ENCODE measurements at regions not wholly inside any gene's neighbourhood (a gene's known extent, or its start where the extent isn't known, plus 50 kb on each side); places are given as distances from the start of the nearest gene placed in this dataset.

- no peaks in the 10 kb centered on the region for H3K9me3 Mint-ChIP-seq (ENCODE audit: low read depth)
- no peak for TF ChIP-seq CTCF (IDR thresholded peaks at IDR 0.05; ENCODE audit: unreplicated experiment)
- no peak for DNase-seq (ENCODE audit: low spot score, unreplicated experiment)
- H3K27ac Mint-ChIP-seq = no peak overlapping the region
- peaks cover 3% of the 10 kb centered on the region for H3K4me1 Mint-ChIP-seq (ENCODE audit: low read depth)
- no peaks in the 10 kb centered on the region for H3K36me3 Mint-ChIP-seq (ENCODE audit: insufficient read depth)
- H3K27me3 Mint-ChIP-seq = no peaks in the 10 kb centered on the region
- H3K4me3 Mint-ChIP-seq (ENCODE audit: low read depth) = no peak overlapping the region
These were observed 103.5 kb upstream of the RASSF8 start for GRCh38 chr12:25854991-25855390.

GRCh38 chr12:25855716-25856115 is 102.8 kb upstream of the RASSF8 start:
- no peak overlapping the region for H3K4me3 Mint-ChIP-seq (ENCODE audit: low read depth)

GRCh38 chr12:25859976-25860375 is 98.5 kb upstream of the RASSF8 start:
- H3K27me3 Mint-ChIP-seq = peaks cover 7% of the 10 kb centered on the region
- peaks cover 1% of the 10 kb centered on the region for H3K4me1 Mint-ChIP-seq (ENCODE audit: low read depth)
- H3K9me3 Mint-ChIP-seq (ENCODE audit: low read depth) = no peaks in the 10 kb centered on the region
- TF ChIP-seq CTCF (IDR thresholded peaks at IDR 0.05; ENCODE audit: unreplicated experiment) = no peak
- no peaks in the 10 kb centered on the region for H3K36me3 Mint-ChIP-seq (ENCODE audit: insufficient read depth)
- no peak overlapping the region for H3K27ac Mint-ChIP-seq
- DNase-seq (ENCODE audit: low spot score, unreplicated experiment) = no peak
- H3K4me3 Mint-ChIP-seq (ENCODE audit: low read depth) = no peak overlapping the region

More at GRCh38 chr12:25855716-25856115, 102.8 kb upstream of the RASSF8 start:
- H3K27me3 Mint-ChIP-seq = peaks cover 3% of the 10 kb centered on the region
- H3K4me1 Mint-ChIP-seq (ENCODE audit: low read depth) = peaks cover 3% of the 10 kb centered on the region
- no peak overlapping the region for H3K27ac Mint-ChIP-seq
- no peaks in the 10 kb centered on the region for H3K9me3 Mint-ChIP-seq (ENCODE audit: low read depth)
- no peaks in the 10 kb centered on the region for H3K36me3 Mint-ChIP-seq (ENCODE audit: insufficient read depth)
- no peak for TF ChIP-seq CTCF (IDR thresholded peaks at IDR 0.05; ENCODE audit: unreplicated experiment)
- no peak for DNase-seq (ENCODE audit: low spot score, unreplicated experiment)

GRCh38 chr12:25861226-25861625 is 97.3 kb upstream of the RASSF8 start:
- Mint-ChIP-seq H3K36me3 (ENCODE audit: insufficient read depth) (no peaks in the 10 kb centered on the region), H3K4me1 (ENCODE audit: low read depth) (peaks cover 1% of the 10 kb centered on the region), H3K9me3 (ENCODE audit: low read depth) (no peaks in the 10 kb centered on the region), H3K4me3 (ENCODE audit: low read depth) (no peak overlapping the region), H3K27me3 (peaks cover 7% of the 10 kb centered on the region), H3K27ac (no peak overlapping the region)
- no peak for TF ChIP-seq CTCF (IDR thresholded peaks at IDR 0.05; ENCODE audit: unreplicated experiment)
- no peak for DNase-seq (ENCODE audit: low spot score, unreplicated experiment)

DNA sequence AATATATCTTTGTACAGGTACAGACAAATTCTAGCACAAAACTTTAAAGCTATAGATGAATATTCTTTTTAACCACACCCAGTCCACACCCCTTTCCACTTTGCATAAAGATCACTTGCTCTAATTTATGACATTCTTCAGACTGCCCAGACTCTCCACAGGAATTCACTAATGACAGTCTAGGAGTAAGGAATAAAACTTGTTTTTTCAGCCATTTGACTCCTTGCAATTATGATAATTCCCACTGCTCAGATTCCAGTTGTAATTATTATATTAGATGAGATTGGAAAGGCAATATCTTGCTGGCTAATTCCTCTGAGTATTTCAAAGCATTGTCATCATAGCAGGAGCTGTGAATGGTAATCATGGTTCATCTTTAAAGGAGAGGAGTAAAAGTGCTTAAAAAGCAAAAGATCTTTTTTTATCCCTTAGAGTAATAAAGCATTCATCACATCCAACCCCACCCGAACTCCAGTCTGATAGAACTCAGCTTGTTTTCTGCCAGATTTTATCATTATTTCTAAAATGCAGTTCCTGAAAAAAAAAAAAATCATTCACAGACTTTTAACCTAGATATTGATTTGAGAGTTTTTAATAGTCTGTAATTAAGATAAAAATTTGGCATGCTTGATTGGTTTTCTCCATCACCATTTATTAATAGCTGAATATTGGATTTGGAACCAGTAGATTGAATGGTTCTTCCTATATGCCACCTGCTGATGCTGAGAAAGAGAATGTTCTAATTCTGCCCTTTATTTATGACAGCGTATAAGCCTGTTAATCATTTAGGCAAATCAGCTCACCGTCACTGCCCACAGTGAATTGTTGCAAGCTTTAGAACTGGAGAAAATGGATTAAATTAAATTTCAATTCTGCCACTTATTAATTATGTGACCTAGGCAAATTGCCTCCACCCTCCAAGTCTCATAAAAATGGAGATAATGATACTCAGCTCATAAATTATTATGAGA is 93.9 kb upstream of the RASSF8 start:
- Mint-ChIP-seq H3K36me3 (ENCODE audit: insufficient read depth) (no peaks in the 10 kb centered on the region), H3K4me1 (ENCODE audit: low read depth) (peaks cover 1% of the 10 kb centered on the region), H3K9me3 (ENCODE audit: low read depth) (peaks cover 14% of the 10 kb centered on the region), H3K27me3 (peaks cover 7% of the 10 kb centered on the region), H3K27ac (no peak overlapping the region), H3K4me3 (ENCODE audit: low read depth) (no peak overlapping the region)
- DNase-seq (ENCODE audit: low spot score, unreplicated experiment) = no peak
- no peak for TF ChIP-seq CTCF (IDR thresholded peaks at IDR 0.05; ENCODE audit: unreplicated experiment)

Data from progenitor cell of endocrine pancreas (in vitro differentiated cells).